ENCODE measurements at regions not wholly inside any gene's neighbourhood (a gene's known extent, or its start where the extent isn't known, plus 50 kb on each side); places are given as distances from the start of the nearest gene placed in this dataset.

GRCh38 chr2:136437461-136437860 lies 319.5 kb upstream of the CXCR4 start:
- Histone ChIP-seq H3K79me2 (ENCODE audit: control insufficient read depth, insufficient read depth, low read length) (no peaks in the 10 kb centered on the region), H3K4me1 (ENCODE audit: control insufficient read depth, insufficient read depth, low read length) (no peaks in the 10 kb centered on the region), H3K4me3 (no peak overlapping the region), H3K9ac (ENCODE audit: control insufficient read depth, insufficient read depth, low read length) (no peak overlapping the region), H2AFZ (ENCODE audit: control insufficient read depth, low read depth, low read length) (no peak overlapping the region), H3K27me3 (replicated peaks in 1 of 2; ENCODE audit: control insufficient read depth in 2 of 2, insufficient read depth in 2 of 2, low read length in 1 of 2) (peaks cover 0 to 1% of the 10 kb centered on the region in 2 experiments; a peak in 1 of 4 replicates), H3K4me2 (ENCODE audit: control insufficient read depth, insufficient read depth) (no peak overlapping the region), H3K27ac (ENCODE audit: control insufficient read depth, insufficient read depth) (no peak overlapping the region), H4K20me1 (ENCODE audit: control insufficient read depth, insufficient read depth) (no peaks in the 10 kb centered on the region), H3K36me3 (ENCODE audit: control insufficient read depth in 2 of 2, insufficient read depth in 2 of 2, low read length in 1 of 2) (no peaks in the 10 kb centered on the region), H3K9me3 (replicated peaks; ENCODE audit: control insufficient read depth, insufficient read depth, low read length) (no peaks in the 10 kb centered on the region)
- SMC1A ChIA-PET (ENCODE audit: uncharacterized antibody, unreplicated experiment): no interaction called here
- TF ChIP-seq BCL11A (IDR thresholded peaks at IDR 0.05; ENCODE audit: low read depth, low read length) (no peak), ZSCAN29 (IDR thresholded peaks at IDR 0.05) (no peak), ETV6 (conservative IDR thresholded peaks at IDR 0.05 in 1 of 2, IDR thresholded peaks at IDR 0.05 in 1 of 2; ENCODE audit: borderline replicate concordance in 1 of 2, low read depth in 1 of 2) (no peak), ATF2 (IDR thresholded peaks at IDR 0.05; ENCODE audit: low read length) (no peak), SKIL (IDR thresholded peaks at IDR 0.05; ENCODE audit: low read depth, poor library complexity, severe bottlenecking) (no peak), ZNF274 (IDR thresholded peaks at IDR 0.05; ENCODE audit: insufficient read depth, insufficient read length) (no peak), KLF5 (IDR thresholded peaks at IDR 0.05; ENCODE audit: partially characterized antibody) (no peak), SUZ12 (IDR thresholded peaks at IDR 0.05; ENCODE audit: unreplicated experiment) (no peak), CHD4 (IDR thresholded peaks at IDR 0.05) (no peak), NR2C1 (IDR thresholded peaks at IDR 0.05) (no peak), HDGF (IDR thresholded peaks at IDR 0.05) (no peak), CEBPB (IDR thresholded peaks at IDR 0.05; ENCODE audit: borderline replicate concordance in 1 of 2, low read depth in 2 of 2, low read length in 2 of 2) (no peak)
- TF ChIP-seq, protein P1, sequence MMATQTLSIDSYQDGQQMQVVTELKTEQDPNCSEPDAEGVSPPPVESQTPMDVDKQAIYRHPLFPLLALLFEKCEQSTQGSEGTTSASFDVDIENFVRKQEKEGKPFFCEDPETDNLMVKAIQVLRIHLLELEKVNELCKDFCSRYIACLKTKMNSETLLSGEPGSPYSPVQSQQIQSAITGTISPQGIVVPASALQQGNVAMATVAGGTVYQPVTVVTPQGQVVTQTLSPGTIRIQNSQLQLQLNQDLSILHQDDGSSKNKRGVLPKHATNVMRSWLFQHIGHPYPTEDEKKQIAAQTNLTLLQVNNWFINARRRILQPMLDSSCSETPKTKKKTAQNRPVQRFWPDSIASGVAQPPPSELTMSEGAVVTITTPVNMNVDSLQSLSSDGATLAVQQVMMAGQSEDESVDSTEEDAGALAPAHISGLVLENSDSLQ (IDR thresholded peaks at IDR 0.05): no peak
- TF ChIP-seq, protein P2, sequence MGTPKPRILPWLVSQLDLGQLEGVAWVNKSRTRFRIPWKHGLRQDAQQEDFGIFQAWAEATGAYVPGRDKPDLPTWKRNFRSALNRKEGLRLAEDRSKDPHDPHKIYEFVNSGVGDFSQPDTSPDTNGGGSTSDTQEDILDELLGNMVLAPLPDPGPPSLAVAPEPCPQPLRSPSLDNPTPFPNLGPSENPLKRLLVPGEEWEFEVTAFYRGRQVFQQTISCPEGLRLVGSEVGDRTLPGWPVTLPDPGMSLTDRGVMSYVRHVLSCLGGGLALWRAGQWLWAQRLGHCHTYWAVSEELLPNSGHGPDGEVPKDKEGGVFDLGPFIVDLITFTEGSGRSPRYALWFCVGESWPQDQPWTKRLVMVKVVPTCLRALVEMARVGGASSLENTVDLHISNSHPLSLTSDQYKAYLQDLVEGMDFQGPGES (IDR thresholded peaks at IDR 0.05): no peak
- TF ChIP-seq, protein P3, sequence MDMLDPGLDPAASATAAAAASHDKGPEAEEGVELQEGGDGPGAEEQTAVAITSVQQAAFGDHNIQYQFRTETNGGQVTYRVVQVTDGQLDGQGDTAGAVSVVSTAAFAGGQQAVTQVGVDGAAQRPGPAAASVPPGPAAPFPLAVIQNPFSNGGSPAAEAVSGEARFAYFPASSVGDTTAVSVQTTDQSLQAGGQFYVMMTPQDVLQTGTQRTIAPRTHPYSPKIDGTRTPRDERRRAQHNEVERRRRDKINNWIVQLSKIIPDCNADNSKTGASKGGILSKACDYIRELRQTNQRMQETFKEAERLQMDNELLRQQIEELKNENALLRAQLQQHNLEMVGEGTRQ (IDR thresholded peaks at IDR 0.05; ENCODE audit: borderline replicate concordance, low read depth, low read length): no peak
- DNase-seq (ENCODE audit: low read depth, low spot score): no peak
- intact Hi-C loops (cut with micrococcal nuclease; ENCODE audit: unreplicated experiment) (no loop called here), in situ Hi-C loops (cut with MboI) (no loop called here)
- no TSS peak for BruUV-seq (replicated peaks)
- CTCF ChIA-PET: no interaction called here
- no peak for ATAC-seq
- no peak for FAIRE-seq
- RAD21 ChIA-PET (ENCODE audit: unreplicated experiment): no interaction called here
- POLR2A ChIA-PET: no interaction called here
- WGBS (ENCODE audit: insufficient coverage, insufficient replicate concordance, low lambda C conversion rate, missing lambda C conversion rate): 28% methylated on average over 5 of the region's 5 CpGs

All from GM12878 (cell line).